ENCODE measurements at regions not wholly inside any gene's neighbourhood (a gene's known extent, or its start where the extent isn't known, plus 50 kb on each side); places are given as distances from the start of the nearest gene placed in this dataset.
A peak's percentile ranks its signal among the peaks of the same experiment; 100 is the strongest.
"Not testable (repeated sequence)": the region's sequence is repeated elsewhere in the genome, so short reads cannot be mapped to it uniquely, and the experiment has no call there.

GRCh38 chr10:33022691-33023090, 64.7 kb upstream of the ITGB1 start:
- intact Hi-C loops (cut with DNase I): no loop called here
- no peak for DNase-seq

DNA sequence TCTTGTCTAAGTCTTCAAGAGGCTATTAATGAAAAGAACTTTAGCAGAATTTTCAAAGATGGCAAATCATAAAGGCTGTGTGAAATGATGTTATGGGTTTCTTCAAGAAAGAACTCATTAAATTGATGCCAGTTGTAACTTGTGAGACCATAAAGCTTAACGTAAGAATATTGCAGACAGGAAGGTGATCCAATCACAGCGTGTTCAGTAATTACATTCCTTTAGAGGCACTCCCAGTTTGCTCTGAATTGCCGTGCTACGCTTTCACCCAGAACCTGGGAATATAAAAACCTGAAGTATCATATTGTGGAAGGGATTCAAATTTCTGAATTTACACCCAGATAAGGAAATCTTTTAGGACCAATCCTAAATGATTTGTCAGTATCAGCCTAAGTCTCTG, 64.1 kb upstream of the ITGB1 start:
- intact Hi-C loops (cut with DNase I): no loop called here
- DNase-seq: no peak

DNA sequence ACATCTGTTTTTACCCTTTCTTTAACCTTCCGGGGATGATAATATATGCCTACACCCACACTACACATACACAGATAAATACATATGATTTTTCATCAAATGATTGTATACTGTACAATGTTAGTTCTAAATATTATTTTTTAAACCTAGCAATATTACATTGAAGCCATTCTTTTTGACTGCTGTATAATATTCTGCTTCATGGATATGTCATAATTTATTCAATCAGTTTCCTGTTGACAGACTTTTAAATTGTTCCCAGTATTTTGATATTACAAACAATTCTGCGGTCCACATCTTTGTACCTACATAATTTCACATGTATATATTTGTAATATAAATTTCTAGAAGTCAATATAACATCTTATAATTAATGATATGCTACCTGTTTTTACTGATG, 59.0 kb upstream of the ITGB1 start:
- intact Hi-C loops (cut with DNase I): no loop called here
- no peak for DNase-seq

DNA sequence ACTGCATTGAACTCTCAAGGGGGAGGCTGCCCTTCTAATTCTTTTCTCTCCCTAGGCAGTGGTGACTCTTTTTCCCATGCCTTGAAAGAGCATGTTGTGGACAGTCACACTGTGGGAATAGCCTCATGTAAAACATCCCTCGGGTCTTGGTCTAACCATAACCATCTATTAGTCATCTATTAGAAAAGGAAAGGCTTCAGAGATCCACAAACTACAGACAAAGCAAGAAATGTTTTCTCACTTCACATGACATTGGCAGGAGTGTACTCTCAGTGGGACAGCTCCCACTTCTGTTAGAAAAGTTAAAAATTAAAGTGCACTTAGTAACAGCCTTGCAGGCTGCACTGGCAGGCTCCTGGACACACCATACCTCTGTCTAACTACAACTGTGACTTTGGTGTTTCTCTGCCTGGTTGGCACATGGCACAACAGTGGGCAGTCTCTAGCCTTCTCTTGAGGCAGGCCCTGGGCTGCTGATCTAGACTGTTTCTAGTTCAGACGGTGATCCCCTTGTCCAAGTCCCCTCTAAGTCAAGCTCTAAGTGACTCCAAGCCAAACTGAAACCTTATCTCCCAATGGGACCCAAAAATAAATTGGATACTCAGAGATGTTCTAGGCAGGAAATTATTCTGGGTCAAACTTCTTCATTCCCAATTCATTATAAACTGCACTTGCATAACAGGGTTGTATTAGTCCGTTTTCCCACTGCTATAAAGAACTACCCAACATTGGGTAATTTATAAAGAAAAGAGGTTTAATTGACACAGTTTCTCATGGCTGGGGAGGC, 57.9 kb upstream of the ITGB1 start:
- intact Hi-C loops (cut with DNase I): no loop called here
- no peak for DNase-seq

DNA sequence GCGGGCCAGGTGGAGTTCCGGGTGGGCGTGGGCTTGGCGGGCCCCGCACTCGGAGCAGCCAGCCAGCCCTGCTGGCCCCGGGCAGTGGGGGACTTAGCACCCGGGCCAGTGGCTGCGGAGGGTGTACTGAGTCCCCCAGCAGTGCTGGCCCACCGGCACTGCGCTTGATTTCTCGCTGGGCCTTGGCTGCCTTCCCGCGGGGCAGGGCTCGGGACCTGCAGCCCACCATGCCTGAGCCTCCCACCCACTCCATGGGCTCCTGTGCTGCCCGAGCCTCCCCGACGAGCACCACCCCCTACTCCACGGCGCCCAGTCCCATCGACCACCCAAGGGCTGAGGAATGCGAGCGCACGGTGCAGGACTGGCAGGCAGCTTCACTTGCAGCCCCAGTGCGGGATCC, 55.3 kb upstream of the ITGB1 start:
- not testable (repeated sequence) for DNase-seq
- intact Hi-C loops (cut with DNase I): loop anchor here (5.0 kb wide), 1 partner anchor 216 kb away; no protein-coding TSS in a partner anchor

DNA sequence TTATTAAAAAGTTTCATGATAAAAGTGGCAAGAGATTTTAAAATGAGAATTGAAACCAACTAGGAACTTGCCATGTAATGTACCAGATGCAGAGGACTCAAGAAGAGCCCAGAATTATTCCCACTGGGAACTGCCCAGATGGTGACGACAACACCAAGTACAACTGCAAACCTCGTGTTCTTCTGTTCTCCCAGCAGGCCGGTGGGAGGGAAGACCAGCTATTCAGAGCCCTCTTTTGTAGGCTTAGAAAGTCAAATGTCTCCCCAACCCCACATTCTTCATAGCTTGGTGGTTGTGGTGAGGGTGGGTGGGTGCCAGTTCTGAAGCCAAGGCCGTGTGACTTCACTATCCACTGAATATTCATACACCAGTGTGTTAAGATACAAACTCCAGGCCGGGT, 54.3 kb upstream of the ITGB1 start:
- intact Hi-C loops (cut with DNase I): loop anchor here (5.0 kb wide), 1 partner anchor 215 kb away; no protein-coding TSS in a partner anchor
- DNase-seq: no peak

DNA sequence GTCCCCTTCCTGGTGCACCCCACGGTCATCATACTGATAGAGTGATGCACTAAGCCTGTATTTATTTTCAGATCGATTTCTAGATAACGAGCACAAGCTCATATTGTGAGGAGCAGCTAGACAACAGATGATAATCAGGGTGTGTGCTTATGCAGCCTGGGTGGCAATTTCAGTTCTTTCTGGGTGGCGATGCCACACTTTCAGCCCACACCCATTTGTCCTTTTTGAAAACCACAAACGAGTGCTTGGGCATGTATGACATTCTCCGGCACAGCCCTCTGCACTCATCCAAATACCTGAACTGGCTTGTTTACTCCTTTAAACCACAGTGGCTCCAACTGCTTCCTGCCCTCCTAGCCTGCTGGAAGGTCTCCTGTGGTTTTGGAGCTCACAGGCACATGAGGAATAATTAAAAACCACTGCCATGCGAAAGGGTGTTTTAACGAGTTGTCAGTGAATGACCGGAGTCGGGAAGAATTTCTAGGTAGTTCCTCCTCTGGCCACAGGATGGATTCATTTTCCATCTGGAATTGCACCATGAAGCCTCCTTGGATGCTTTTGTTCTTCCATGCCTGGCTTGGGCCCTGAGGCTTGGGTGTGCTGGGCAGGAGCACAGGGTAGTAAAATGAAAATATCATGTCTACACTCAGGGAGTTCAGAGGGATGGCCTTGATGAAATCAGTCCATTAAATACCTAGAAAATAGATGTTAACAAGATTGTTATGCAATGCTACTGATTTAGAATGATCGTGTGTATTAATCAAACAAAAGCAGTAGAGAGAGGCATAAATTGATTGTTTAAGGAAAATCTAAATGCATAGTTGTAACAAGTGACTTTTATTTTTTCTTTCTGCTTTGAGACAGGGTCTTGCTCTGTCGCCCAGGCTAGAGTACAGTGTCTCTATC, 52.4 kb upstream of the ITGB1 start:
- intact Hi-C loops (cut with DNase I): loop anchor here (5.0 kb wide), 1 partner anchor 213 kb away; no protein-coding TSS in a partner anchor
- no peak for DNase-seq

DNA sequence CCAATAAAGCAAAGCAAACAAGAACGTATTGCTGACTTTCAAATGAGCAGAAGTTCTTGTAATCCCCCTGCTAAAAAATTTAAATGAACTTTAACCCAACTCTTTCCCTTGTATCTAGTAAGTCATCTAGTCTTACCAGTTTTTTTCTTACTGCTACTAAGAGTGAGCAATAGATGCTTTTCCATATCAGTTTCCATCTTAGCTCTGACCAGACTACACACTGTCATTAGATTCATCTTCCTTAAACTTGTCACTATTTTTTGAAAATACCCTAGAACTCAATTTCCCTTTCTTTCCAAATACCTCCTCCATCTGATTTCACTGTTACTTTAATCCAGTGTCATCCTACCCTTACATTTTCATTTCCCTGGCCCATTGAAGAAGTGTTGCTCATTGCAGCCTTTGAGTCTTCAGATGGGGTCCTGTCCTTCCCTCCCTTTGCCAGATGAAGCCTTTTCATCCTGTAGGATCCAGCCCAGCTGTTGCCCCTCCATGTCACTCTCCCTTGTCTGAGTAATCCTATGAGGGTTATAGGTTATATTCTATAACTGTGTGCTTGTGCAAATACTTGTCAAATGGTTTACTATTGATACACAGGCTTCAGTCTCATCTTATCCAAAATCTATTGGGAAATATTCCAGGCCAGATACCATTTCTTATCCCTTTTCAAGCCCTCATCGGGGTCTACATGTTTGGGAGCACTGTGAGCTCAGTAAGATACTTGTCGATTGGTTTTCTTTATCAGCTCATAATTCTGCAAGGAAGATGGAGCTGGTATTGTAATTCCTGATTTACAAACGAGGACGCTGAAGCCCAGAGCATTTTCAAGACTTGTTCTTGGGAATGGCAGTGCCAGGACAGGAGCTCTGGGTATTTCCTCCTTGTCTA, 51.5 kb upstream of the ITGB1 start:
- intact Hi-C loops (cut with DNase I): loop anchor here (5.0 kb wide), 1 partner anchor 212 kb away; no protein-coding TSS in a partner anchor
- no peak for DNase-seq

- intact Hi-C loops (cut with DNase I): no loop called here
- peak in 40 of 42 donors; percentile 12 to 90 (median 66) for DNase-seq
Measured at GRCh38 chr10:33008499-33009243, 50.6 kb upstream of the ITGB1 start.

GRCh38 chr10:33007731-33008381, 49.8 kb upstream of the ITGB1 start:
- intact Hi-C loops (cut with DNase I); DNase-seq: not testable (repeated sequence)

All from head of caudate nucleus (tissue), 42 donors.